Skeletal muscle satellite cell (primary cell): ENCODE measurements at regions not wholly inside any gene's neighbourhood (a gene's known extent, or its start where the extent isn't known, plus 50 kb on each side); places are given as distances from the start of the nearest gene placed in this dataset.

Source experiments
- H3K27me3 ChIP-seq: 2 replicates; pipeline ENCODE4 v1.7.0; 2013; ENCODE audit warnings: low read length; ENCODE audit not compliant: control insufficient read depth, insufficient read depth
- H3K36me3 ChIP-seq: 2 replicates; pipeline ENCODE4 v1.7.0; 2013; ENCODE audit warnings: mild to moderate bottlenecking, control low read depth, low read length; ENCODE audit not compliant: insufficient read depth
- H3K4me1 ChIP-seq: 2 replicates; pipeline ENCODE4 v1.7.0; 2013; ENCODE audit warnings: low read length; ENCODE audit not compliant: control insufficient read depth, insufficient read depth
- H3K4me2 ChIP-seq: 2 replicates; pipeline ENCODE4 v1.7.0; 2013; ENCODE audit warnings: mild to moderate bottlenecking, low read length
- H3K4me3 ChIP-seq: 2 replicates; pipeline ENCODE4 v1.7.0; 2013; ENCODE audit warnings: low read length
- H3K9ac ChIP-seq: 2 replicates; pipeline ENCODE4 v1.7.0; 2013; ENCODE audit warnings: mild to moderate bottlenecking, low read depth, low read length, moderate library complexity
- H3K9me3 ChIP-seq: replicated peaks from 2 replicates; pipeline ENCODE4 v1.7.0; 2013; ENCODE audit warnings: mild to moderate bottlenecking, control low read depth, low read length

DNA sequence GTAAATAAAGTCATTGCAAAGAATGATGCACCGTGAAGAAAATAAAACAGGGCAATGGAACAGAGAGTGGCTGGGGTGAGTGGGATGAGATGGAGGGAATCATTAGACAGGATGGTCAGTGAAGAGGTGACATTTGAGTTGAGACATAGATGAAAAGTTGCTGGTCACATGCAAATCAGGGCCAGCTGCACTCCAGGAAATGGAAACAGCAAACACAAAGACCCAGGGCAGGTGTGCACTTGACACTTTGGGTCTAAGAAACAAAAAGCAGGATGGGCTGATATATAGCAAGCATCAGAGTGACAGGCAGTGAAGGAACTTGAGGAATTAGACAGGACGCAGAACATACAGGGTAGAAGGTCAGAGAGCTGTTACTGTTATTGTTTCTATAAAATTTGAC, 171.5 kb upstream of the RIPOR2 start:
- peaks cover 11% of the 10 kb centered on the region for H3K4me1 ChIP-seq
- H3K9me3 ChIP-seq = no peaks in the 10 kb centered on the region
- no peak overlapping the region for H3K4me3 ChIP-seq
- no peak overlapping the region for H3K4me2 ChIP-seq
- peaks cover 4% of the 10 kb centered on the region for H3K36me3 ChIP-seq
- H3K9ac ChIP-seq = no peak overlapping the region
- H3K27me3 ChIP-seq = no peaks in the 10 kb centered on the region

DNA sequence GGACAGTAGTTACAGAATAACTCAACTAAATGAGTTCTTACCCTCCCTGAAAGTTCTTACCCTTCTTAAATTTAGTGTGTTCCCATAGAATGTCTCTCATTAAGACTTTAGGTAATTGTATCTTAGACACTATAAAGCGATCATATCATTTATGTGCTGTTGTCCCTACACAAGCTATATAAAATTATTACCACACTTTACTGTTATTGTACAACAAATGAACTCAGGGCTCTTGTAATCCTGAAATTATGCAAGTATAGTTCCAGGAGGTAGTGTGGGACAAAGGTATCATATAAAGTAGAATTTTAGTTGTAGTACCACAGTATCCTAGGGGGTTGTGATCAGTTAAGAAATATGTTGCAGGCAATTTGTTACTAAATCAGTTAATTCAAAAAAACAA, 167.4 kb upstream of the CARMIL1 start:
- peaks cover 4% of the 10 kb centered on the region for H3K4me1 ChIP-seq
- H3K9ac ChIP-seq = no peak overlapping the region
- no peak overlapping the region for H3K4me2 ChIP-seq
- H3K4me3 ChIP-seq = no peak overlapping the region
- H3K36me3 ChIP-seq = no peaks in the 10 kb centered on the region
- no peaks in the 10 kb centered on the region for H3K27me3 ChIP-seq
- no peaks in the 10 kb centered on the region for H3K9me3 ChIP-seq

DNA sequence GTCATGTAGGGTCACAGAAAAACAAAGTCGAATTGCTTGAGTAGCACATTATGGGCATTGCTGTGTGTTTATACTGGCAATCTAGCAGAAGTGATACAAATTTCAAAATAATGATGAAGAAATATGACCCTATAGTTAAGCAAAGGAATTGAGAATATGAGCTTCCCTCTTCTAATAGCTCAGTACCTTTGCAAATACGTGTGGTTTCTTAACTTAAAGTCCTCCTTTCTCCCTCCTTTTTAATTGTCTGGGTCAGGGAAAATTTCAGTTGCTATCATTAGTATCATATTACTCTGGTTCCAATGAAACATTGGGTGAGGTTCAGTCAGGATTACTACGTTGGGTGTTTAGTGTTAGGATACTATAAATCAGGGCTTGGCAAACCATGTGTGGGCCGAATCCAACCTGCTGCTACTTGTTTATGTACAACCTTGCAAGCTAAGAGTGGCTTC, 166.8 kb upstream of the CARMIL1 start:
- Histone ChIP-seq H3K9me3 (no peaks in the 10 kb centered on the region), H3K36me3 (no peaks in the 10 kb centered on the region)

DNA sequence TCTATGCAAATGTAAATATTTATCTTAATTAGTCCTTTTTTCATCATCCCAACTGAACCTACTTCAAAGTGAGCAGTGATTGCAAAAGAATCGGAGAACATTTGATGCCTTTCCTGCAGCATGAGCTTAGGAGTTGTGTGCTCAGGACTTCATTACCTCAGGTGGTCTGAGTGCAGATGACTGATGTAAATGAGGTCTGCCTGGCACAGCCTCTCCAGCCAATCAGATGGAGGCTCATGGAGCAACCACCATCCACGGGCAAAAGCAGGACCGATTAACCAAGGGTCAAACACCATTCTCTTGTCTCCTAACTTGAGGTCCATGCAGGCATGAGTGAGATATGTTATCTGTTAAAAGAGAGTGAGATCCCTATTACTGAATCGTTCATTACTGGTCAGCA, 165.7 kb upstream of the CARMIL1 start:
- Histone ChIP-seq H3K4me1 (peaks cover 4% of the 10 kb centered on the region), H3K9me3 (no peaks in the 10 kb centered on the region), H3K36me3 (no peaks in the 10 kb centered on the region), H3K4me2 (no peak overlapping the region), H3K4me3 (no peak overlapping the region), H3K9ac (no peak overlapping the region), H3K27me3 (no peaks in the 10 kb centered on the region)

More for the DNA sequence above, 166.8 kb upstream of the CARMIL1 start:
- Histone ChIP-seq H3K4me2 (no peak overlapping the region), H3K4me1 (peaks cover 4% of the 10 kb centered on the region), H3K4me3 (no peak overlapping the region), H3K27me3 (no peaks in the 10 kb centered on the region), H3K9ac (no peak overlapping the region)

DNA sequence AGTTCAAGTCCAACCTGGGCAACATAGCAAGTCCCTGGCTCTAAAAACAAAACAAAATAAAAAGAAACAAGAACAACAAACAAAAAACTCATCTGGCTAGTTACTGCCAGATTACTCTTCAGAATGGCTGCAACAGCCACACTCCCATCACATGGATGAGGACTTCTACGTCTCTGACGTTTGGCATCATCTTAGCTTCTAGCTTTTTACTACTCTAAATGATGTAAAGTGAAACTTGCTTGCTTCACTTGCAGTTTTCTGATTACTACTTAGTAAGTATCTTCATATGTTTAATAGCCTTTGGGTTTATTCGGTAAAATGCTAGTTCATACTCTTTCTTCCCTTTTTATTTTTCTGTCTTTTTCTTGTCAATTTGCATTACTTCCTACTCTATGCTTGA, 161.1 kb upstream of the CARMIL1 start:
- Histone ChIP-seq H3K4me2 (no peak overlapping the region), H3K27me3 (no peaks in the 10 kb centered on the region)

DNA sequence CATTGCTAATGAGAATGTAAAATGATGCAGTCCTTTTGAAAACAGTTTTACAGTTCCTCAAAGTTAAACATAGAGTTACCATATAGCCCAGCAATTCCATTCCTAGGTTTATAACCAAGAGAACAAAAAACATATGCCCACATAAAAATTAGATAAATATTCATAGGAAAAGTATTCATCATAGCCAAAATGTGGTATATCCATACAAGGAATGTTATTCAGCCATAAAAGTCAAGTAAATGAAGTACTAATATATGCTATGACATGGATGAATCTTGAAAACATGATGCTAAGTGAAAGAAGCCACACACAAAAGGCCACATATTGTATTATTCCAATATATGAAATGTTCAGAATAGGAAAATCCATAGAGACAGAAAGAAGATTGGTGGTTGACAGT, 158.0 kb upstream of the CARMIL1 start:
- H3K27me3 ChIP-seq = no peaks in the 10 kb centered on the region
- H3K9ac ChIP-seq = no peak overlapping the region
- H3K36me3 ChIP-seq = no peaks in the 10 kb centered on the region
- H3K9me3 ChIP-seq = no peaks in the 10 kb centered on the region
- no peak overlapping the region for H3K4me2 ChIP-seq
- no peaks in the 10 kb centered on the region for H3K4me1 ChIP-seq
- H3K4me3 ChIP-seq = no peak overlapping the region

More for the DNA sequence above, 161.1 kb upstream of the CARMIL1 start:
- Histone ChIP-seq H3K4me1 (no peaks in the 10 kb centered on the region), H3K9me3 (no peaks in the 10 kb centered on the region), H3K9ac (no peak overlapping the region), H3K36me3 (no peaks in the 10 kb centered on the region), H3K4me3 (no peak overlapping the region)

DNA sequence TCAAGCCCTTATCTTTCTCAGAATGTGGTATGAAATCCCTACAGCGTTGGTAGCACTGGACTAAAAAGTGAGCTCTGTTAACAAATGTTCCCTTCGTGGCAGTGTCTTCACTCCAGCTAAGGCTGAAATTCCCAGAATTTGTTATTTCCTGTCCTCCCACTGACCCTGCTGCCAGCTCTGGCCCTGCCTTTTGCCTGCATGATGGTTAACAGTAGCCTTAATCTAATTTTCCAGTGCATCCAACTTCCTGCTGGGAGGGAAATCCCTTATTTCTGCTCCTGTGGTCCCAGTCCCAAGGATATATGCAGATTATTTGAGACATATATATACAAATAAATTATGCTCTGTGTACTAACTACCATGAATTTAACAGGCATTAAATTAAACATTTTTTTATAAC, 157.2 kb upstream of the CARMIL1 start:
- Histone ChIP-seq H3K4me2 (no peak overlapping the region), H3K4me3 (no peak overlapping the region), H3K36me3 (no peaks in the 10 kb centered on the region), H3K4me1 (no peaks in the 10 kb centered on the region), H3K9me3 (no peaks in the 10 kb centered on the region), H3K9ac (no peak overlapping the region), H3K27me3 (no peaks in the 10 kb centered on the region)

DNA sequence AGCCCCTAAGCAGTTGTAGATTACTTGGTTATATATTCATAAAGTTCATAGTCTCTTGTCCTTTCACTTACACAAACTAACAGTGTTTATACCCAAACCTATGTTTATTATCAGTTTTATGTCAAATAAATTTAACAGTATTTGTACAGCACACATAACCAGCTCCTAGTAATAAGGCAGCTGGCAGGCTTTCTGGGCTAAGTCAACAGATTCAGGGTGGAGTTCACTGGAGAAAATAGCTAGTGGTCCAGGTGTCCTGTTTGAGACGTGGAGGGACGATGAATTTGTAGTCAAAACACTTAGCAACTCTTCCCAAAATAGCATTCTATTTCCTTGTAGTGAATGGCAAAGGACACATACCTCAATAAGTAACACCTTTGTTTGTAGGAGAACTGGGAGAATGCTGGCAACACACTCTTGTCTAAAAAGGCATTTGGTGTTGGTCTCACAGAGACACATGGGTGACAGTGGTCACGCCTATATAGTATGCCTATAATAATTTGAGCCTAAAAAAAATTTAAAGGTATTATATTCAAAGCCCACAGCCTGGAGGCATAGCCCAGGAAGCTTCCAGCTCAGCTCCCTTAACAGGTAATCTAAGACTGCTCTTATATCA, 156.4 kb upstream of the CARMIL1 start:
- Histone ChIP-seq H3K4me3 (no peak overlapping the region), H3K36me3 (no peaks in the 10 kb centered on the region), H3K9me3 (no peaks in the 10 kb centered on the region), H3K27me3 (no peaks in the 10 kb centered on the region), H3K9ac (no peak overlapping the region), H3K4me2 (no peak overlapping the region), H3K4me1 (no peaks in the 10 kb centered on the region)

DNA sequence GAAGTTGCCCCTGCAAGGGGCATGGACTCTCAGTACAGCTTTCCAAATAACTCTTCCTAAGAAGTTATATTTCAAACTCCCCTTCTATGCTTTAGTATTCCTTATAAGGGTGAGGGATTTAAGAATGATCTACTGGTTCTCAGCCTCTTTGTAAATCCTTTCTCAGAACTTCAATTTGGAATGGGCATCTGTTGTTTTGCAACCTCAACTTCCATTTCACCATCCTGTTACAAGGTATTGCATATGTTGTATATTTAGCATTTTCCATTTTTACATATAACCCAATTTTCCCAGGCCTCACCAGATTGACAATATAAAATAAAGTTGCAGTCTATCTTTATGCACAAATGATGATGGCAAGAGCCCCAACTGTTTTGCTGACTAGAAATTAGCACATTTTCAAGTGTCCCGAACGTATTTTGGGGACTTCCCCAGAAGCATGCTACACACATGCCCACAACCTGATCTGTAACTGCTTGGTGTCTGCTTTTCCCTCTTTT, 154.9 kb upstream of the CARMIL1 start:
- Histone ChIP-seq H3K27me3 (no peaks in the 10 kb centered on the region), H3K36me3 (no peaks in the 10 kb centered on the region), H3K4me1 (no peaks in the 10 kb centered on the region), H3K4me3 (no peak overlapping the region), H3K9ac (no peak overlapping the region), H3K4me2 (no peak overlapping the region), H3K9me3 (no peaks in the 10 kb centered on the region)

DNA sequence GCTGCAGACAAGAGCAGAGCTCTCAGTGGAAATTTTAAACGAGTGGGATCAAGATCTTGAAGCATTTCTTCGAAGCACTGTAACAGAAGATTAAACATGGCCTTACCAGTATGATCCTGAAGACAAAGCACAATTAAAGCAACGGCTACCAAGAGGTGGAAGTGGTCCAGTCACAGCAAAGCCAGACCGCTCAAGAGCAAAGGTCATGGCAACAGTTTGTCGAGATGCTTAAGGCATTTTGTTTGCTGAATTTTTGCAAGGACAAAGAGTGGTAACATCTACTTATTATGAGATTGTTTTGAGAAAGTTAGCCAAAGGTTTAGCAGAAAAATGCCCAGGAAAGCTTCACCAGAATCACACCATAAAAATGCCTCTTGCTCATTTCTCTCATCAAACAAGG, 153.4 kb upstream of the CARMIL1 start:
- no peaks in the 10 kb centered on the region for H3K9me3 ChIP-seq
- H3K4me2 ChIP-seq = no peak overlapping the region
- no peak overlapping the region for H3K9ac ChIP-seq
- no peaks in the 10 kb centered on the region for H3K27me3 ChIP-seq
- H3K36me3 ChIP-seq = no peaks in the 10 kb centered on the region
- H3K4me3 ChIP-seq = no peak overlapping the region
- H3K4me1 ChIP-seq = no peaks in the 10 kb centered on the region

DNA sequence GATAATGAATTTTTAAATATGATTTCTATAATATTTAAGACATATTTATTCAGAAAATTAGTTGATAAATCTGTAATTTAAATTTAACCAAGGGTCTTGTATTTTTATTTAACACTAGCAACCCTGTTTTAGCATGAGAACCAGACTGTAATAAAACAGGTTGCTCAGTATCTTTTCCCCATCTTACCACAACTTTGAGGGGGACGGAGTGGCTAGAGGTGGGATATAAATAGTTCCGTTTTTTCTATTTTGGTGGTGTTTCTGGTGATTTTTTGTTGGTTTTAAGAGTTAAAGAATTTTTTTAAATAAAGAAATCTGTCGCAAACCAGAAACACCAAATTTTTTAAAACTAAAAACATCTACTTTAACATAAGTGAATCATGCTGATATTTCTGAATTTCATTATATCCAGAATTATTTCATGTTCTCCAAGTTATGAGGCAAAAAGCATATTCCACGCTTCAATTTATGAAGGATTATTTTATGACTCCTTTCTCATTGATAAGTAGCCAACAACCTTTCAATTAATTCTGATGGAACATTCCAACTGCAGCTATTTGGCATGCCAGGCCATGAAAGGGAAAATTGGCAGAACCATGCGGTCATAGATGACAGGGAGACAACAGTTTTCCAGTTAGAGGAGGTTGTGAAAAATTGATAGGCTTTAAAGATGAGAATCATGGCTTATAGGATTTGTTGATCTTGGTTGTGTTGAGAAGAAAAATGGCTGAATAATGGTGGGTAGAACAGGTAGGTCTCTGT, 151.9 kb upstream of the CARMIL1 start:
- Histone ChIP-seq H3K9me3 (no peaks in the 10 kb centered on the region), H3K4me2 (no peak overlapping the region), H3K27me3 (no peaks in the 10 kb centered on the region), H3K36me3 (no peaks in the 10 kb centered on the region), H3K4me1 (no peaks in the 10 kb centered on the region), H3K4me3 (no peak overlapping the region), H3K9ac (no peak overlapping the region)

DNA sequence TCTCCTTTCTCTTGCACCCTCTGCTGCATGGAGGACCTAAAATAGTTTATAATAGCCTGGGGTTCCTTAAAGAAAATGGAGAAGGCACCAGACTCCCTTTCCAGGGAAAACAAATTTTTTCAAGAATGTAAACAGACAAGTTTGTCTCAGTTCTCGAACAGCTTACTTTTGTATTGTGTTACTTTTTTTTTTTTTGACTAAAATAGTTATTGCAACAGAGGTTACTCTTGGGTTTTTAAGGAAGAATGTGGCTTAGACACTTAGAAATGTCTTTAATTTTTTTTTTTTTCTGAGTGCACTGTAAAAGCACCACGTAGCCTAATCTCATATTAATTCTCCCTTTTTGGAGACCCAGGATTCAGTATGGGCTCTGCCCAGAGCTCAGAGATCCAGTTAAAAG, 148.7 kb upstream of the CARMIL1 start:
- H3K9me3 ChIP-seq = no peaks in the 10 kb centered on the region
- H3K4me3 ChIP-seq = no peak overlapping the region
- H3K4me1 ChIP-seq = no peaks in the 10 kb centered on the region
- H3K36me3 ChIP-seq = no peaks in the 10 kb centered on the region
- no peaks in the 10 kb centered on the region for H3K27me3 ChIP-seq
- H3K4me2 ChIP-seq = no peak overlapping the region
- H3K9ac ChIP-seq = no peak overlapping the region
